GM18873 (cell line): ENCODE measurements at regions not wholly inside any gene's neighbourhood (a gene's known extent, or its start where the extent isn't known, plus 50 kb on each side); places are given as distances from the start of the nearest gene placed in this dataset.

Experiments
- ATAC-seq: cut with Tn5 transposase; IDR thresholded peaks from one replicate; pipeline ENCODE4 v1.9.1; 2021; ENCODE audit warnings: mild to moderate bottlenecking, moderate library complexity, moderate number of reproducible peaks; ENCODE audit not compliant: unreplicated experiment, low FRiP score

GRCh38 chrX:39309018-39309635, 507.9 kb downstream of the MID1IP1 start:
- no peak for ATAC-seq

- ATAC-seq, result no peak
These were observed 508.5 kb downstream of the MID1IP1 start for GRCh38 chrX:39309721-39310152.

GRCh38 chrX:39310891-39311290, 509.6 kb downstream of the MID1IP1 start:
- no peak for ATAC-seq

GRCh38 chrX:39311646-39312045, 510.4 kb downstream of the MID1IP1 start:
- ATAC-seq, result no peak

GRCh38 chrX:39313146-39313545, 511.9 kb downstream of the MID1IP1 start:
- no peak for ATAC-seq

- no peak for ATAC-seq
These were observed 517.5 kb downstream of the MID1IP1 start for GRCh38 chrX:39318506-39319343.

- no peak for ATAC-seq
These were observed 518.9 kb downstream of the MID1IP1 start for GRCh38 chrX:39320165-39320564.

GRCh38 chrX:39322496-39322895, 521.2 kb downstream of the MID1IP1 start:
- no peak for ATAC-seq

GRCh38 chrX:39324233-39324930, 523.1 kb downstream of the MID1IP1 start:
- ATAC-seq, result no peak

- ATAC-seq, result no peak
These were observed 526.0 kb downstream of the MID1IP1 start for GRCh38 chrX:39327255-39327654.

- no peak for ATAC-seq
These were observed 526.4 kb downstream of the MID1IP1 start for GRCh38 chrX:39327705-39328104.

GRCh38 chrX:39328661-39329060, 527.4 kb downstream of the MID1IP1 start:
- ATAC-seq, result no peak

- no peak for ATAC-seq
These were observed 529.9 kb downstream of the MID1IP1 start for GRCh38 chrX:39331082-39331704.

- no peak for ATAC-seq
These were observed 532.2 kb downstream of the MID1IP1 start for GRCh38 chrX:39333451-39333850.

- ATAC-seq, result no peak
These were observed 534.4 kb downstream of the MID1IP1 start for GRCh38 chrX:39335513-39336235.

GRCh38 chrX:39336671-39337311, 535.5 kb downstream of the MID1IP1 start:
- ATAC-seq, result peak; percentile 63

GRCh38 chrX:39337451-39337850, 536.2 kb downstream of the MID1IP1 start:
- no peak for ATAC-seq

GRCh38 chrX:39338583-39338982, 537.3 kb downstream of the MID1IP1 start:
- ATAC-seq, result no peak

GRCh38 chrX:39356119-39356807, 555.0 kb downstream of the MID1IP1 start:
- ATAC-seq, result no peak
